GM23338 (cell line): ENCODE measurements at regions not wholly inside any gene's neighbourhood (a gene's known extent, or its start where the extent isn't known, plus 50 kb on each side); places are given as distances from the start of the nearest gene placed in this dataset.

Experiments
- CREB1 ChIP-seq: fragments of 250-450 bp; sonication (Bioruptor Pico); IDR thresholded peaks from 2 replicates; pipeline ENCODE4 v1.5.0; 2020; ENCODE audit warnings: low read depth, mild to moderate bottlenecking, moderate library complexity
- EZH2 ChIP-seq: fragments of 200-600 bp; sonication (generic); IDR thresholded peaks from one replicate; pipeline ENCODE4 v1.8.0; 2017; ENCODE audit warnings: antibody characterized with exemption, mild to moderate bottlenecking, low read depth; ENCODE audit not compliant: unreplicated experiment
- EZH2phosphoT487 ChIP-seq: fragments of 200-600 bp; sonication (generic); IDR thresholded peaks from one replicate; pipeline ENCODE4 v1.8.1; 2018; ENCODE audit warnings: antibody characterized with exemption; ENCODE audit not compliant: unreplicated experiment
- JUNB ChIP-seq: IDR thresholded peaks from one replicate; pipeline ENCODE4 v1.6.1; 2016; ENCODE audit warnings: antibody characterized with exemption; ENCODE audit not compliant: unreplicated experiment
- NANOG ChIP-seq: IDR thresholded peaks from 2 replicates; pipeline ENCODE4 v1.6.1; 2016; ENCODE audit warnings: antibody characterized with exemption, borderline replicate concordance
- POLR2AphosphoS5 ChIP-seq: IDR thresholded peaks from 2 replicates; pipeline ENCODE4 v1.6.1; 2016; ENCODE audit warnings: antibody characterized with exemption, low read depth
- ZNF114 ChIP-seq: fragments of 250-450 bp; sonication (Bioruptor Pico); IDR thresholded peaks from 2 replicates; pipeline ENCODE4 v1.5.0; 2020; ENCODE audit warnings: mild to moderate bottlenecking, moderate library complexity
- TF ChIP-seq, protein P1 (sequence below), 2 experiments: fragments of 200-600 bp in 1 of 2; sonication (generic) in 1 of 2; conservative IDR thresholded peaks; 2 replicates each; pipeline versions ENCODE4 v1.5.1 to v1.6.1; 2016 to 2017; ENCODE audit warnings: antibody characterized with exemption in 2 of 2, low read depth in 2 of 2, mild to moderate bottlenecking in 2 of 2, moderate library complexity in 1 of 2
- TF ChIP-seq, protein P2 (sequence below): IDR thresholded peaks from one replicate; pipeline ENCODE4 v1.6.1; 2018; ENCODE audit warnings: antibody characterized with exemption; ENCODE audit not compliant: unreplicated experiment
- TF ChIP-seq, protein P3 (sequence below): IDR thresholded peaks from 2 replicates; pipeline ENCODE4 v1.6.1; 2016; ENCODE audit warnings: antibody characterized with exemption
- TF ChIP-seq, protein P4 (sequence below): fragments of 250-450 bp; sonication (Bioruptor Pico); IDR thresholded peaks from 2 replicates; pipeline ENCODE4 v1.5.0; 2020; ENCODE audit warnings: mild to moderate bottlenecking, moderate library complexity

DNA sequence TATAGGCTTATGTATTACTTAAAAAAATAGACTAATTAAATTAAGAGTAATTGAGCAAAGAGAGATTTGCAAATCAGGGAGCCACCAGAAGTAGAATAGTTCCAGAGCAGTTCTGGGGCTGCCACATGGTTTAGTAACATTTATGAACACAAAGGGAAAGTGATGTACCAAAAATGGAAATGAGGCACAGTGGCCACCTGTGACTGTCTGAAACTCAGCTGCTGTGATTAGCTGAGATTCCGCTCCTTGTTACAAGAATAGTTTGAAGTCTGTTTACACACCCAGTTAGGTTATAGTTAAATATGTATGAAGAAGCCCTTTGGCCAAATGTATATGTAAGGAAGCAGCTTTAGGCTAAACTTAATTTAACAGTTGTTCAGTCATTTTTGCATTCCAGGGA lies 901.5 kb upstream of the CHORDC1 start:
- TF ChIP-seq POLR2AphosphoS5 (no peak), CREB1 (CRISPR knock-in tag) (no peak), EZH2phosphoT487 (no peak), EZH2 (no peak), NANOG (no peak), JUNB (no peak), ZNF114 (no peak)
- TF ChIP-seq, protein P1, sequence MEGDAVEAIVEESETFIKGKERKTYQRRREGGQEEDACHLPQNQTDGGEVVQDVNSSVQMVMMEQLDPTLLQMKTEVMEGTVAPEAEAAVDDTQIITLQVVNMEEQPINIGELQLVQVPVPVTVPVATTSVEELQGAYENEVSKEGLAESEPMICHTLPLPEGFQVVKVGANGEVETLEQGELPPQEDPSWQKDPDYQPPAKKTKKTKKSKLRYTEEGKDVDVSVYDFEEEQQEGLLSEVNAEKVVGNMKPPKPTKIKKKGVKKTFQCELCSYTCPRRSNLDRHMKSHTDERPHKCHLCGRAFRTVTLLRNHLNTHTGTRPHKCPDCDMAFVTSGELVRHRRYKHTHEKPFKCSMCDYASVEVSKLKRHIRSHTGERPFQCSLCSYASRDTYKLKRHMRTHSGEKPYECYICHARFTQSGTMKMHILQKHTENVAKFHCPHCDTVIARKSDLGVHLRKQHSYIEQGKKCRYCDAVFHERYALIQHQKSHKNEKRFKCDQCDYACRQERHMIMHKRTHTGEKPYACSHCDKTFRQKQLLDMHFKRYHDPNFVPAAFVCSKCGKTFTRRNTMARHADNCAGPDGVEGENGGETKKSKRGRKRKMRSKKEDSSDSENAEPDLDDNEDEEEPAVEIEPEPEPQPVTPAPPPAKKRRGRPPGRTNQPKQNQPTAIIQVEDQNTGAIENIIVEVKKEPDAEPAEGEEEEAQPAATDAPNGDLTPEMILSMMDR (conservative IDR thresholded peaks at IDR 0.05; ENCODE audit: low read depth in 2 of 2) = no peak
- TF ChIP-seq, protein P2, sequence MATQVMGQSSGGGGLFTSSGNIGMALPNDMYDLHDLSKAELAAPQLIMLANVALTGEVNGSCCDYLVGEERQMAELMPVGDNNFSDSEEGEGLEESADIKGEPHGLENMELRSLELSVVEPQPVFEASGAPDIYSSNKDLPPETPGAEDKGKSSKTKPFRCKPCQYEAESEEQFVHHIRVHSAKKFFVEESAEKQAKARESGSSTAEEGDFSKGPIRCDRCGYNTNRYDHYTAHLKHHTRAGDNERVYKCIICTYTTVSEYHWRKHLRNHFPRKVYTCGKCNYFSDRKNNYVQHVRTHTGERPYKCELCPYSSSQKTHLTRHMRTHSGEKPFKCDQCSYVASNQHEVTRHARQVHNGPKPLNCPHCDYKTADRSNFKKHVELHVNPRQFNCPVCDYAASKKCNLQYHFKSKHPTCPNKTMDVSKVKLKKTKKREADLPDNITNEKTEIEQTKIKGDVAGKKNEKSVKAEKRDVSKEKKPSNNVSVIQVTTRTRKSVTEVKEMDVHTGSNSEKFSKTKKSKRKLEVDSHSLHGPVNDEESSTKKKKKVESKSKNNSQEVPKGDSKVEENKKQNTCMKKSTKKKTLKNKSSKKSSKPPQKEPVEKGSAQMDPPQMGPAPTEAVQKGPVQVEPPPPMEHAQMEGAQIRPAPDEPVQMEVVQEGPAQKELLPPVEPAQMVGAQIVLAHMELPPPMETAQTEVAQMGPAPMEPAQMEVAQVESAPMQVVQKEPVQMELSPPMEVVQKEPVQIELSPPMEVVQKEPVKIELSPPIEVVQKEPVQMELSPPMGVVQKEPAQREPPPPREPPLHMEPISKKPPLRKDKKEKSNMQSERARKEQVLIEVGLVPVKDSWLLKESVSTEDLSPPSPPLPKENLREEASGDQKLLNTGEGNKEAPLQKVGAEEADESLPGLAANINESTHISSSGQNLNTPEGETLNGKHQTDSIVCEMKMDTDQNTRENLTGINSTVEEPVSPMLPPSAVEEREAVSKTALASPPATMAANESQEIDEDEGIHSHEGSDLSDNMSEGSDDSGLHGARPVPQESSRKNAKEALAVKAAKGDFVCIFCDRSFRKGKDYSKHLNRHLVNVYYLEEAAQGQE = no peak
- TF ChIP-seq, protein P3, sequence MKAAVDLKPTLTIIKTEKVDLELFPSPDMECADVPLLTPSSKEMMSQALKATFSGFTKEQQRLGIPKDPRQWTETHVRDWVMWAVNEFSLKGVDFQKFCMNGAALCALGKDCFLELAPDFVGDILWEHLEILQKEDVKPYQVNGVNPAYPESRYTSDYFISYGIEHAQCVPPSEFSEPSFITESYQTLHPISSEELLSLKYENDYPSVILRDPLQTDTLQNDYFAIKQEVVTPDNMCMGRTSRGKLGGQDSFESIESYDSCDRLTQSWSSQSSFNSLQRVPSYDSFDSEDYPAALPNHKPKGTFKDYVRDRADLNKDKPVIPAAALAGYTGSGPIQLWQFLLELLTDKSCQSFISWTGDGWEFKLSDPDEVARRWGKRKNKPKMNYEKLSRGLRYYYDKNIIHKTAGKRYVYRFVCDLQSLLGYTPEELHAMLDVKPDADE = no peak
- TF ChIP-seq, protein P4, sequence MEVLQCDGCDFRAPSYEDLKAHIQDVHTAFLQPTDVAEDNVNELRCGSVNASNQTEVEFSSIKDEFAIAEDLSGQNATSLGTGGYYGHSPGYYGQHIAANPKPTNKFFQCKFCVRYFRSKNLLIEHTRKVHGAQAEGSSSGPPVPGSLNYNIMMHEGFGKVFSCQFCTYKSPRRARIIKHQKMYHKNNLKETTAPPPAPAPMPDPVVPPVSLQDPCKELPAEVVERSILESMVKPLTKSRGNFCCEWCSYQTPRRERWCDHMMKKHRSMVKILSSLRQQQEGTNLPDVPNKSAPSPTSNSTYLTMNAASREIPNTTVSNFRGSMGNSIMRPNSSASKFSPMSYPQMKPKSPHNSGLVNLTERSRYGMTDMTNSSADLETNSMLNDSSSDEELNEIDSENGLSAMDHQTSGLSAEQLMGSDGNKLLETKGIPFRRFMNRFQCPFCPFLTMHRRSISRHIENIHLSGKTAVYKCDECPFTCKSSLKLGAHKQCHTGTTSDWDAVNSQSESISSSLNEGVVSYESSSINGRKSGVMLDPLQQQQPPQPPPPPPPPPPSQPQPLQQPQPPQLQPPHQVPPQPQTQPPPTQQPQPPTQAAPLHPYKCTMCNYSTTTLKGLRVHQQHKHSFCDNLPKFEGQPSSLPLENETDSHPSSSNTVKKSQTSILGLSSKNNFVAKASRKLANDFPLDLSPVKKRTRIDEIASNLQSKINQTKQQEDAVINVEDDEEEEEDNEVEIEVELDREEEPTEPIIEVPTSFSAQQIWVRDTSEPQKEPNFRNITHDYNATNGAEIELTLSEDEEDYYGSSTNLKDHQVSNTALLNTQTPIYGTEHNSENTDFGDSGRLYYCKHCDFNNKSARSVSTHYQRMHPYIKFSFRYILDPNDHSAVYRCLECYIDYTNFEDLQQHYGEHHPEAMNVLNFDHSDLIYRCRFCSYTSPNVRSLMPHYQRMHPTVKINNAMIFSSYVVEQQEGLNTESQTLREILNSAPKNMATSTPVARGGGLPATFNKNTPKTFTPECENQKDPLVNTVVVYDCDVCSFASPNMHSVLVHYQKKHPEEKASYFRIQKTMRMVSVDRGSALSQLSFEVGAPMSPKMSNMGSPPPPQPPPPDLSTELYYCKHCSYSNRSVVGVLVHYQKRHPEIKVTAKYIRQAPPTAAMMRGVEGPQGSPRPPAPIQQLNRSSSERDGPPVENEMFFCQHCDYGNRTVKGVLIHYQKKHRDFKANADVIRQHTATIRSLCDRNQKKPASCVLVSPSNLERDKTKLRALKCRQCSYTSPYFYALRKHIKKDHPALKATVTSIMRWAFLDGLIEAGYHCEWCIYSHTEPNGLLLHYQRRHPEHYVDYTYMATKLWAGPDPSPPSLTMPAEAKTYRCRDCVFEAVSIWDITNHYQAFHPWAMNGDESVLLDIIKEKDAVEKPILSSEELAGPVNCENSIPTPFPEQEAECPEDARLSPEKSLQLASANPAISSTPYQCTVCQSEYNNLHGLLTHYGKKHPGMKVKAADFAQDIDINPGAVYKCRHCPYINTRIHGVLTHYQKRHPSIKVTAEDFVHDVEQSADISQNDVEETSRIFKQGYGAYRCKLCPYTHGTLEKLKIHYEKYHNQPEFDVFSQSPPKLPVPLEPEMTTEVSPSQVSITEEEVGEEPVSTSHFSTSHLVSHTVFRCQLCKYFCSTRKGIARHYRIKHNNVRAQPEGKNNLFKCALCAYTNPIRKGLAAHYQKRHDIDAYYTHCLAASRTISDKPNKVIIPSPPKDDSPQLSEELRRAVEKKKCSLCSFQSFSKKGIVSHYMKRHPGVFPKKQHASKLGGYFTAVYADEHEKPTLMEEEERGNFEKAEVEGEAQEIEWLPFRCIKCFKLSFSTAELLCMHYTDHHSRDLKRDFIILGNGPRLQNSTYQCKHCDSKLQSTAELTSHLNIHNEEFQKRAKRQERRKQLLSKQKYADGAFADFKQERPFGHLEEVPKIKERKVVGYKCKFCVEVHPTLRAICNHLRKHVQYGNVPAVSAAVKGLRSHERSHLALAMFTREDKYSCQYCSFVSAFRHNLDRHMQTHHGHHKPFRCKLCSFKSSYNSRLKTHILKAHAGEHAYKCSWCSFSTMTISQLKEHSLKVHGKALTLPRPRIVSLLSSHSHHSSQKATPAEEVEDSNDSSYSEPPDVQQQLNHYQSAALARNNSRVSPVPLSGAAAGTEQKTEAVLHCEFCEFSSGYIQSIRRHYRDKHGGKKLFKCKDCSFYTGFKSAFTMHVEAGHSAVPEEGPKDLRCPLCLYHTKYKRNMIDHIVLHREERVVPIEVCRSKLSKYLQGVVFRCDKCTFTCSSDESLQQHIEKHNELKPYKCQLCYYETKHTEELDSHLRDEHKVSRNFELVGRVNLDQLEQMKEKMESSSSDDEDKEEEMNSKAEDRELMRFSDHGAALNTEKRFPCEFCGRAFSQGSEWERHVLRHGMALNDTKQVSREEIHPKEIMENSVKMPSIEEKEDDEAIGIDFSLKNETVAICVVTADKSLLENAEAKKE = no peak
